HepG2 (cell line): ENCODE measurements at regions not wholly inside any gene's neighbourhood (a gene's known extent, or its start where the extent isn't known, plus 50 kb on each side); places are given as distances from the start of the nearest gene placed in this dataset.

ENCODE experiments used
- ATAC-seq: fragments of 200-7000 bp; cut with Tn5 transposase; 3 replicates; pipeline ENCODE4 v1.9.1; 2020; ENCODE audit warnings: mild to moderate bottlenecking, moderate library complexity
- BruUV-seq: library from RNA; stranded (reverse); fragments of 400-500 nt; replicated peaks from 2 replicates; lab custom pipeline; 2021; lab: Mats Ljungman, UMichigan
- CTCF ChIA-PET: fragments of 300-600 bp; formaldehyde crosslinking; extraction: SDS; loops from one replicate; lab custom pipeline; 2021; ENCODE audit warnings: low total read pairs, inconsistent platforms, low intra/inter-chr PET ratio; lab: Yijun Ruan, JAX
- POLR2A ChIA-PET: fragments of 350-600 bp; sonication (Branson Sonifier 250); formaldehyde crosslinking; loops from one replicate; lab custom pipeline; 2020; ENCODE audit warnings: antibody characterized with exemption, inconsistent platforms; lab: Yijun Ruan, JAX
- DNase-seq: peaks from one replicate; pipeline ENCODE4 v3.0.0-alpha.2; 2015; ENCODE audit warnings: low spot score
- FAIRE-seq: peaks from 3 replicates; lab custom pipeline; 2011; peaks lifted over from hg19 to GRCh38; lab: Jason Lieb, UNC
- H2AFZ ChIP-seq: one replicate; pipeline ENCODE4 v1.6.1; 2011; ENCODE audit warnings: low read length, inconsistent platforms
- H3K27ac ChIP-seq: fragments of 300-600 bp; 3 replicates; pipeline ENCODE4 v1.8.0; 2011; ENCODE audit warnings: mixed run types, mild to moderate bottlenecking, mixed read lengths, low read length, inconsistent platforms; ENCODE audit not compliant: insufficient read depth; ENCODE audit errors: extremely low read length
- H3K27me3 ChIP-seq, 2 experiments: fragments of 200-600 bp in 1 of 2; 2 replicates in 1 of 2; 3 replicates in 1 of 2; pipeline versions ENCODE4 v1.6.0 to v1.8.0; 2011; ENCODE audit warnings: low read length in 2 of 2, mild to moderate bottlenecking in 2 of 2, moderate library complexity in 2 of 2, inconsistent platforms in 1 of 2; ENCODE audit not compliant: insufficient read depth in 2 of 2, control insufficient read depth in 1 of 2
- H3K36me3 ChIP-seq, 2 experiments: fragments of 200-600 bp in 1 of 2; replicated peaks in 1 of 2; 2 replicates in 1 of 2; 3 replicates in 1 of 2; pipeline versions ENCODE4 v1.5.1 to v1.8.0; 2011; ENCODE audit warnings: low read length in 2 of 2, inconsistent platforms in 1 of 2; ENCODE audit not compliant: insufficient read depth in 2 of 2, control insufficient read depth in 1 of 2
- H3K4me1 ChIP-seq: 2 replicates; pipeline ENCODE4 v1.5.1; 2012; ENCODE audit warnings: low read length, inconsistent platforms; ENCODE audit not compliant: insufficient read depth
- H3K4me2 ChIP-seq: 2 replicates; pipeline ENCODE4 v1.6.0; 2011; ENCODE audit warnings: low read depth, low read length, inconsistent platforms
- H3K4me3 ChIP-seq, 3 experiments: fragments of 200-600 bp in 1 of 3; sonication (generic), shearing (Covaris generic) in 1 of 3; replicated peaks in 1 of 3; 2 replicates each; pipeline ENCODE4 v1.5.1; 2011 to 2016; ENCODE audit warnings: low read length in 3 of 3, inconsistent platforms in 2 of 3, low read depth in 2 of 3, mild to moderate bottlenecking in 2 of 3, control low read depth in 1 of 3, mixed read lengths in 1 of 3; ENCODE audit not compliant: insufficient read depth in 1 of 3
- H3K79me2 ChIP-seq: one replicate; pipeline ENCODE4 v1.6.1; 2011; ENCODE audit warnings: low read length, inconsistent platforms; ENCODE audit not compliant: insufficient read depth
- H3K9ac ChIP-seq: 2 replicates; pipeline ENCODE4 v1.6.0; 2011; ENCODE audit warnings: mild to moderate bottlenecking, low read depth, low read length, inconsistent platforms; ENCODE audit not compliant: insufficient read depth
- H3K9me3 ChIP-seq: 2 replicates; pipeline ENCODE4 v1.5.1; 2012; ENCODE audit warnings: mild to moderate bottlenecking, low read length
- H4K20me1 ChIP-seq: 2 replicates; pipeline ENCODE4 v1.6.0; 2011; ENCODE audit warnings: inconsistent platforms, mild to moderate bottlenecking, low read length, moderate library complexity; ENCODE audit not compliant: insufficient read depth
- IRF2 ChIP-seq: IDR thresholded peaks from 2 replicates; pipeline ENCODE4 v1.6.1; 2018; ENCODE audit warnings: missing genetic modification reagents, missing compliant biosample characterization
- KLF13 ChIP-seq: sonication (generic); formaldehyde crosslinking; IDR thresholded peaks from 2 replicates; pipeline ENCODE4 v1.4.0; 2020; ENCODE audit warnings: mild to moderate bottlenecking, missing genetic modification reagents
- MTA3 ChIP-seq: sonication (generic); formaldehyde crosslinking; IDR thresholded peaks from 2 replicates; pipeline ENCODE4 v1.4.0; 2020; ENCODE audit warnings: missing genetic modification reagents
- ZNF17 ChIP-seq: sonication (generic); formaldehyde crosslinking; IDR thresholded peaks from 2 replicates; pipeline ENCODE4 v1.5.0; 2020; ENCODE audit warnings: mild to moderate bottlenecking, missing genetic modification reagents
- ZNF660 ChIP-seq: sonication (generic); formaldehyde crosslinking; IDR thresholded peaks from 2 replicates; pipeline ENCODE4 v1.5.1; 2020; ENCODE audit warnings: mild to moderate bottlenecking, low read depth, missing genetic modification reagents, borderline replicate concordance
- ZNF747 ChIP-seq: sonication (generic); formaldehyde crosslinking; IDR thresholded peaks from 2 replicates; pipeline ENCODE4 v1.8.1; 2023; ENCODE audit warnings: missing genetic modification reagents, mild to moderate bottlenecking, borderline replicate concordance
- WGBS: methylation state at CpG from one replicate; pipeline ENCODE4 v1.1.6; 2017; ENCODE audit warnings: low lambda C conversion rate; 5-methylcytosine and 5-hydroxymethylcytosine counted together
- in situ Hi-C: cut with HindIII; loops from 2 replicates; pipeline ENCODE4 v1.10.0; 2017; ENCODE audit warnings: low pct_unique_long_range_greater_than_20kb; ENCODE audit not compliant: extremely low pct_ligation_motif_present
- intact Hi-C: fragments of 100-400 bp; cut with micrococcal nuclease; formaldehyde crosslinking; loops from one replicate; pipeline ENCODE4 v1.10.0; 2022; ENCODE audit not compliant: unreplicated experiment
- TF ChIP-seq, protein P1 (sequence below): sonication (generic); formaldehyde crosslinking; IDR thresholded peaks from 2 replicates; pipeline ENCODE4 v1.9.0; 2022; ENCODE audit warnings: missing genetic modification reagents, mild to moderate bottlenecking, borderline replicate concordance
- TF ChIP-seq, protein P2 (sequence below): sonication (generic); formaldehyde crosslinking; IDR thresholded peaks from 2 replicates; pipeline ENCODE4 v1.8.0; 2022; ENCODE audit warnings: mild to moderate bottlenecking, missing genetic modification reagents, moderate library complexity
- TF ChIP-seq, protein P3 (sequence below): sonication (generic); formaldehyde crosslinking; IDR thresholded peaks from 2 replicates; pipeline ENCODE4 v1.9.0; 2021; ENCODE audit warnings: mild to moderate bottlenecking, missing genetic modification reagents

DNA sequence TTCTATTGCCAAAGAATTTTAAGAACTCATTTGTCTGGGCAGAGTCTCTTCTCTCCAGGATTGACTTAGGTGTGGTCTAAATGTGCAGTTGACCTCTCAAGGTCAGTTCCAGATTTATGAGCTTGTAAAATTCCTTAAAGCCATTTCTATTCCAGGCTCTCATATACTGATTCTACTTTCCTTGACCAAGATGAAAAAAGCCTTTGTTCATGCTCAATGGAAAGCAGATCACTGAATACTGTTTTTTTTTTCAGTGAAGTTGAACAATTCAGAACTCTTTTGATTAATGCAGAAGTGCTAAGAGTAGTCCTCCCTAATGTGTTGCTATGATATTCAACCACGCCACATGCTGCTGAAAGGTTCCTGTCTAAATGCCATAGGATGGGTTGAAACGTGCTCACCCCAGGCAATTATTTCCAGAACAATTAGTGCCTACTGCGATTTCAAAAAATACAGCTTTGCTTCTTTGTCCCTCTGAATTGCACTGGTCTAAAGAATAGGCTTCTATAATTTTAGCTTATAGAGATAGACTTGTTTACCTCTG lies 312.4 kb upstream of the PABPC5 start:
- intact Hi-C loops (no loop called here), in situ Hi-C loops (no loop called here)
- Histone ChIP-seq H3K9me3 (peaks cover 16% of the 10 kb centered on the region; the same call in 1 of the 2 replicates), H3K27ac (no peak overlapping the region), H3K9ac (no peak overlapping the region), H4K20me1 (no peaks in the 10 kb centered on the region), H3K4me3 (no peak overlapping the region), H3K79me2 (no peaks in the 10 kb centered on the region), H2AFZ (no peak overlapping the region), H3K27me3 (no peaks in the 10 kb centered on the region), H3K4me2 (no peak overlapping the region), H3K36me3 (no peaks in the 10 kb centered on the region), H3K4me1 (no peaks in the 10 kb centered on the region)
- ChIA-PET CTCF (no interaction called here), POLR2A (no interaction called here)
- FAIRE-seq (no peak), ATAC-seq (no peak), DNase-seq (no peak)
- no TSS peak for BruUV-seq
- TF ChIP-seq ZNF747 (CRISPR knock-in tag) (no peak), MTA3 (CRISPR knock-in tag) (no peak), ZNF17 (CRISPR knock-in tag) (no peak), ZNF660 (CRISPR knock-in tag) (no peak), IRF2 (CRISPR knock-in tag) (no peak), KLF13 (CRISPR knock-in tag) (no peak)
- TF ChIP-seq, protein P1, sequence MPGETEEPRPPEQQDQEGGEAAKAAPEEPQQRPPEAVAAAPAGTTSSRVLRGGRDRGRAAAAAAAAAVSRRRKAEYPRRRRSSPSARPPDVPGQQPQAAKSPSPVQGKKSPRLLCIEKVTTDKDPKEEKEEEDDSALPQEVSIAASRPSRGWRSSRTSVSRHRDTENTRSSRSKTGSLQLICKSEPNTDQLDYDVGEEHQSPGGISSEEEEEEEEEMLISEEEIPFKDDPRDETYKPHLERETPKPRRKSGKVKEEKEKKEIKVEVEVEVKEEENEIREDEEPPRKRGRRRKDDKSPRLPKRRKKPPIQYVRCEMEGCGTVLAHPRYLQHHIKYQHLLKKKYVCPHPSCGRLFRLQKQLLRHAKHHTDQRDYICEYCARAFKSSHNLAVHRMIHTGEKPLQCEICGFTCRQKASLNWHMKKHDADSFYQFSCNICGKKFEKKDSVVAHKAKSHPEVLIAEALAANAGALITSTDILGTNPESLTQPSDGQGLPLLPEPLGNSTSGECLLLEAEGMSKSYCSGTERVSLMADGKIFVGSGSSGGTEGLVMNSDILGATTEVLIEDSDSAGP (CRISPR knock-in tag) = no peak
- WGBS = 28% methylated on average over 3 of the region's 3 CpGs

DNA sequence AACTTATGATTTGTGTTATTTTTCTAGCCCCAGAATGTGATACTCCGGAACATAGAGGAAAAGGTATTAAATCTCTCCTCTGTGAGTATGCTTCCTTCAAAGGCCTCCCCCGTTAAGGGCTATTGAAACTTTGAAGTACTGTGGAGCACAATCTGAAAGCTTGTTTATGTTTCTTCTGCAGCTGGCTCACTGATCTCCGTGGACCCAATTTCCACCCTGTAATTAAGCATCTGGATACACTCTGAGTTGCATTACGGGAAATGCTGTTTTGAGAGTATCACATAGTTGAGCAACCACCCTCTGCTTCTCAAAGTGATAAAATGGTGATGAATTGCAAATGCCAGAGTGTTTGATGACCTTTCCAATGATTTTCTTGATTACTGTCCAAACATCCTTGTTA lies 296.8 kb upstream of the PABPC5 start:
- no peak overlapping the region for H2AFZ ChIP-seq
- H3K4me1 ChIP-seq = no peaks in the 10 kb centered on the region
- no peaks in the 10 kb centered on the region for H4K20me1 ChIP-seq
- FAIRE-seq (no peak), ATAC-seq (no peak), DNase-seq (no peak)
- no peaks in the 10 kb centered on the region for H3K27me3 ChIP-seq
- in situ Hi-C loops (no loop called here), intact Hi-C loops (no loop called here)
- H3K4me2 ChIP-seq = no peak overlapping the region
- ChIA-PET POLR2A (no interaction called here), CTCF (no interaction called here)
- H3K4me3 ChIP-seq = no peak overlapping the region
- H3K27ac ChIP-seq = no peak overlapping the region
- 25% methylated on average over 4 of the region's 4 CpGs for WGBS
- BruUV-seq = no TSS peak
- H3K79me2 ChIP-seq = no peaks in the 10 kb centered on the region
- no peak overlapping the region for H3K9ac ChIP-seq
- H3K9me3 ChIP-seq = peaks cover 9% of the 10 kb centered on the region; the same call in 1 of the 2 replicates
- H3K36me3 ChIP-seq = no peaks in the 10 kb centered on the region
- TF ChIP-seq, protein P2, sequence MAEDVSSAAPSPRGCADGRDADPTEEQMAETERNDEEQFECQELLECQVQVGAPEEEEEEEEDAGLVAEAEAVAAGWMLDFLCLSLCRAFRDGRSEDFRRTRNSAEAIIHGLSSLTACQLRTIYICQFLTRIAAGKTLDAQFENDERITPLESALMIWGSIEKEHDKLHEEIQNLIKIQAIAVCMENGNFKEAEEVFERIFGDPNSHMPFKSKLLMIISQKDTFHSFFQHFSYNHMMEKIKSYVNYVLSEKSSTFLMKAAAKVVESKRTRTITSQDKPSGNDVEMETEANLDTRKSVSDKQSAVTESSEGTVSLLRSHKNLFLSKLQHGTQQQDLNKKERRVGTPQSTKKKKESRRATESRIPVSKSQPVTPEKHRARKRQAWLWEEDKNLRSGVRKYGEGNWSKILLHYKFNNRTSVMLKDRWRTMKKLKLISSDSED (CRISPR knock-in tag) = no peak
- TF ChIP-seq, protein P3, sequence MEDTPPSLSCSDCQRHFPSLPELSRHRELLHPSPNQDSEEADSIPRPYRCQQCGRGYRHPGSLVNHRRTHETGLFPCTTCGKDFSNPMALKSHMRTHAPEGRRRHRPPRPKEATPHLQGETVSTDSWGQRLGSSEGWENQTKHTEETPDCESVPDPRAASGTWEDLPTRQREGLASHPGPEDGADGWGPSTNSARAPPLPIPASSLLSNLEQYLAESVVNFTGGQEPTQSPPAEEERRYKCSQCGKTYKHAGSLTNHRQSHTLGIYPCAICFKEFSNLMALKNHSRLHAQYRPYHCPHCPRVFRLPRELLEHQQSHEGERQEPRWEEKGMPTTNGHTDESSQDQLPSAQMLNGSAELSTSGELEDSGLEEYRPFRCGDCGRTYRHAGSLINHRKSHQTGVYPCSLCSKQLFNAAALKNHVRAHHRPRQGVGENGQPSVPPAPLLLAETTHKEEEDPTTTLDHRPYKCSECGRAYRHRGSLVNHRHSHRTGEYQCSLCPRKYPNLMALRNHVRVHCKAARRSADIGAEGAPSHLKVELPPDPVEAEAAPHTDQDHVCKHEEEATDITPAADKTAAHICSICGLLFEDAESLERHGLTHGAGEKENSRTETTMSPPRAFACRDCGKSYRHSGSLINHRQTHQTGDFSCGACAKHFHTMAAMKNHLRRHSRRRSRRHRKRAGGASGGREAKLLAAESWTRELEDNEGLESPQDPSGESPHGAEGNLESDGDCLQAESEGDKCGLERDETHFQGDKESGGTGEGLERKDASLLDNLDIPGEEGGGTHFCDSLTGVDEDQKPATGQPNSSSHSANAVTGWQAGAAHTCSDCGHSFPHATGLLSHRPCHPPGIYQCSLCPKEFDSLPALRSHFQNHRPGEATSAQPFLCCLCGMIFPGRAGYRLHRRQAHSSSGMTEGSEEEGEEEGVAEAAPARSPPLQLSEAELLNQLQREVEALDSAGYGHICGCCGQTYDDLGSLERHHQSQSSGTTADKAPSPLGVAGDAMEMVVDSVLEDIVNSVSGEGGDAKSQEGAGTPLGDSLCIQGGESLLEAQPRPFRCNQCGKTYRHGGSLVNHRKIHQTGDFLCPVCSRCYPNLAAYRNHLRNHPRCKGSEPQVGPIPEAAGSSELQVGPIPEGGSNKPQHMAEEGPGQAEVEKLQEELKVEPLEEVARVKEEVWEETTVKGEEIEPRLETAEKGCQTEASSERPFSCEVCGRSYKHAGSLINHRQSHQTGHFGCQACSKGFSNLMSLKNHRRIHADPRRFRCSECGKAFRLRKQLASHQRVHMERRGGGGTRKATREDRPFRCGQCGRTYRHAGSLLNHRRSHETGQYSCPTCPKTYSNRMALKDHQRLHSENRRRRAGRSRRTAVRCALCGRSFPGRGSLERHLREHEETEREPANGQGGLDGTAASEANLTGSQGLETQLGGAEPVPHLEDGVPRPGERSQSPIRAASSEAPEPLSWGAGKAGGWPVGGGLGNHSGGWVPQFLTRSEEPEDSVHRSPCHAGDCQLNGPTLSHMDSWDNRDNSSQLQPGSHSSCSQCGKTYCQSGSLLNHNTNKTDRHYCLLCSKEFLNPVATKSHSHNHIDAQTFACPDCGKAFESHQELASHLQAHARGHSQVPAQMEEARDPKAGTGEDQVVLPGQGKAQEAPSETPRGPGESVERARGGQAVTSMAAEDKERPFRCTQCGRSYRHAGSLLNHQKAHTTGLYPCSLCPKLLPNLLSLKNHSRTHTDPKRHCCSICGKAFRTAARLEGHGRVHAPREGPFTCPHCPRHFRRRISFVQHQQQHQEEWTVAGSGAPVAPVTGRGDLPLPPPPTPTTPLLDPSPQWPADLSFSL (CRISPR knock-in tag) = no peak
